Activated T-helper 1 cell treated with anti-CD3 and anti-CD28 coated beads, Interleukin-12 subunit alpha, Interleukin-12 subunit beta, Interleukin-2, Interleukin-4 antibody, amounts not matched to agents 30 ng/mL and 10 ng/mL and 1 ng/mL, durations not matched to agents 14 hours and 24 hours and 36 hours (primary cell): ENCODE measurements at regions not wholly inside any gene's neighbourhood (a gene's known extent, or its start where the extent isn't known, plus 50 kb on each side); places are given as distances from the start of the nearest gene placed in this dataset.

Experiments used
- DNase-seq: peaks from one replicate; pipeline ENCODE4 v3.0.0; 2021; ENCODE audit warnings: low spot score
- H3K27ac Mint-ChIP-seq: one replicate; pipeline ENCODE4 v1.8.0; 2021; ENCODE audit warnings: mild to moderate bottlenecking, mixed read lengths
- H3K27me3 Mint-ChIP-seq: one replicate; pipeline ENCODE4 v1.8.0; 2022; ENCODE audit warnings: mild to moderate bottlenecking, moderate library complexity, mixed read lengths; ENCODE audit not compliant: insufficient read depth
- H3K36me3 Mint-ChIP-seq: one replicate; pipeline ENCODE4 v1.8.0; 2021; ENCODE audit warnings: low read depth, mixed read lengths
- H3K4me1 Mint-ChIP-seq: one replicate; pipeline ENCODE4 v1.8.0; 2021; ENCODE audit warnings: low read depth, mixed read lengths
- H3K4me3 Mint-ChIP-seq: one replicate; pipeline ENCODE4 v1.8.0; 2021; ENCODE audit warnings: mild to moderate bottlenecking, moderate library complexity, mixed read lengths
- H3K9me3 Mint-ChIP-seq: one replicate; pipeline ENCODE4 v1.8.0; 2021; ENCODE audit warnings: mixed read lengths
- intact Hi-C: fragments of 100-400 bp; cut with micrococcal nuclease; formaldehyde crosslinking; loops from one replicate; pipeline ENCODE4 v1.15.1; 2024

DNA sequence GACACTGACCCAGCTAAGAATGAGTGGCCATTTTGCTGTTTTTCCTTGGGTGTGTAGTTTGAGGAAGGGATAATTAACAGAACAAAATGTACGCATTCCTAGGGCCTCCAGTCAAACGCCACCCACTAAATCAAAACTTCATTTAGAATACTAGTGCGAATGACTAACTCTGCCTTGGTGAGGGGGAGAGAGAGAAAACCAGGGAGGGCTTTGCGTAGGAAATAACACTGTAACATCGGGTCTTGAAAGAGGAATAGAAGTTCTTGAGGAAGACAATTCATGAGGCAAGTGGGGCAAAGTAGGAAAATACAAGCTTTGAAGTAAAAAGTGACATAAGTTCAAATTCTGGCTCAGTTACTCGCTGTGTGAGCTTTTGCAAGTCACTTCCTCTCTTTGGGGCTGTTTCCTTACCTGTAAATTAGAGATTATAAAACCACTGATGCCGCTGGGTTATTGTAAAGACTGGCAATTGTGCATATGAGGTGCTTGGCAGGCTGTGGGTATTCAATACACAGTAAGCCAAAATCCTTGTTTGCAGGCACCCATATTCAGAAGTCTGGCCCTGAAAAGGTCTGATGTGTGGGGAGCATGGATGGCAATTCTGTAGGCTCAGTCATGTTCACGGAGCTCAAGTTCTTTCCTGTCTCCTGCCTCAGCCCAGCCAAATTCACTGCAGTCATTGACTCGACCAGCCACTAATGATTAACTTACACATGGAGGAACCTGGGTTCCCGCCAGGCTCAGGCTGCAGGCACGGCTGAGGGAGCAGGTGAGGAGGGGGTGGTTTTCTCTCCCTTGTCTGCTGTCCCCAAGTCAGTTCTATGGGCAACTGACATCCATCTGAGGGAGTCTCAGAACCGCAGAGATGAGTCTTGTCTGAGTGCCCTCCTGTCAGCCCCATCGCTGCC is 140.3 kb upstream of the CSF3R start:
- H3K9me3 Mint-ChIP-seq: no peaks in the 10 kb centered on the region
- intact Hi-C loops: no loop called here

DNA sequence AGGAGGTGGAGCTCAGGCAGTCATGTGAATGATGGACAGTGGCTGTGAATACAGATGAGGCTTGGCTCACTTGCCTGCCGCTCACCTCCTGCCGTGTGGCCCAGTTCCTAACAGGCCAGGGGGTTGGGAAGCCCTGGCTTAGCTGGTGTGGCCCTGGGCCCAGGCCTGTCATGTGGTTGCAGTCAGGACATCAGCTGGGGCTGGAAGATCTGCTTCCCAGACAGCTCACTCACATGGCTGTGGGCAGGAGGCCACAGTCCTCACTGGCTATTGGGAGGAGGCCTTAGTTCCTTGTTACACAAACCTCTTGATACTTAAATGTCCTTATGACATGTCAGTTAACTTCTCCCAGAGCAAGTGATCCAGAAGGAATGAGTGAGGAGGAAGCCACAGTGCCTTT is 138.8 kb upstream of the CSF3R start:
- no peak overlapping the region for H3K27ac Mint-ChIP-seq
- peaks cover 9% of the 10 kb centered on the region for H3K27me3 Mint-ChIP-seq
- no peaks in the 10 kb centered on the region for H3K9me3 Mint-ChIP-seq
- no peak for DNase-seq
- no peaks in the 10 kb centered on the region for H3K4me1 Mint-ChIP-seq
- intact Hi-C loops: no loop called here
- no peaks in the 10 kb centered on the region for H3K36me3 Mint-ChIP-seq
- no peak overlapping the region for H3K4me3 Mint-ChIP-seq

More for the DNA sequence above, 140.3 kb upstream of the CSF3R start:
- no peak for DNase-seq
- H3K27me3 Mint-ChIP-seq: peaks cover 9% of the 10 kb centered on the region
- no peaks in the 10 kb centered on the region for H3K36me3 Mint-ChIP-seq
- H3K27ac Mint-ChIP-seq: no peak overlapping the region
- no peak overlapping the region for H3K4me3 Mint-ChIP-seq
- H3K4me1 Mint-ChIP-seq: no peaks in the 10 kb centered on the region

DNA sequence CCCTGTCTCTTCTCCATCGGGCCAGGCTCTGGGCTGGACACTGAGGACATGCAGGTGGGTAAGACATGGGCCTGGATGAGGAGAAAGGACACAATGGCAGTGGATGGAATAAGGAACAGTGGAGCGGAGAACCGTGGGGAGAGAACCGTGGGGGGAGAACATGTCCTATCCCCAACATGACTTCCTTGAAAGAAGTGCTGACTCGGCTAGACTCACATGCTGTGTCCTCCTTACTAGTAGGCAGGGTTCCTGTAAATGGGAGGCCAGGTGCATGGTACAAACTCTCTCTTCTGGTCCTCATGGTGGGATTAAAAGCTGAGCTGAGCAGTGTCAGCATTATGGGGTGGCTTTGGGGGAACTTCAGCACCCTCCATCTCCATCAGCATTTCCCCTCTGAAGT is 137.4 kb upstream of the CSF3R start:
- peaks cover 9% of the 10 kb centered on the region for H3K27me3 Mint-ChIP-seq
- no peaks in the 10 kb centered on the region for H3K36me3 Mint-ChIP-seq
- no peak overlapping the region for H3K27ac Mint-ChIP-seq
- H3K9me3 Mint-ChIP-seq: no peaks in the 10 kb centered on the region
- no peak for DNase-seq
- H3K4me1 Mint-ChIP-seq: no peaks in the 10 kb centered on the region
- H3K4me3 Mint-ChIP-seq: no peak overlapping the region
- intact Hi-C loops: no loop called here

DNA sequence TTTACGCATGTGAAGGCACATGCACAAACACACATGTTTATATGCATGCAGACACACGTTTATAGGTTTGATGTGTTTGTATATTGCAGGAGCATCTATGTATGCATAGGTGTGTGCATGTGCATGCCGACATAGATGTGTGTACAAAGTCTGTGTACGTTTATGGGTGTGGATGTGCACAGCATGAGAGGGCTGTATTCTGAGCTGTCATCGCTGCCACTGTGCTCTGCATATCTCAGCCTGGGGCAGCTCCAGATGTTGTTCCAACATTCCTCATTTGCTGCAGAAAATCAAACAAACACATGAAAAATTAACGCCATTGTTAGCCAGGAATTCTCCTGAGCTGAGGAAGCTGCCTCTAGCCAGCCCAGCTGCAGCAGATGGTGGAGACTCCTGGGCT is 132.3 kb upstream of the CSF3R start:
- no peaks in the 10 kb centered on the region for H3K27me3 Mint-ChIP-seq

DNA sequence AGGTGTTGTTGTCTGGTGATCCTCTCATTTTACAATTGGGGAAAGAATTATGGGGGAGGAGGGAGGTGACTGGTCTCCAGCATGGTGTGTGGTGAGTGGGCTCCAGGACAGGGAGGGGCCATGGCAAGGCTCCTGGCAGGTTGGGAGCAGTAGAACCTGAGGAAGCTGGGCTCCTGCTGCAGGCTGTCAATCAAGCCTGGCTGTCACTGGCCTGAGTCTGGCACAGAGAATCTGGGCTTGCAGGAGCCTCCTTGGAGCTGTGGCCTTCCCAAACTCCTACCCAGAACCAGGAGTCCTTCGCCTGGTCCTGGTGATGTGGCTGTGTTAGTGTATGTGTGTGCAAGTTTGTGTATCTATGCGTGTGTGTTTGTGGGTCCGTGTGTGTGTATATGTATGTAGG is 131.9 kb upstream of the CSF3R start:
- intact Hi-C loops: no loop called here
- no peak overlapping the region for H3K4me3 Mint-ChIP-seq

More for the DNA sequence above, 132.3 kb upstream of the CSF3R start:
- Mint-ChIP-seq H3K4me1 (no peaks in the 10 kb centered on the region), H3K9me3 (no peaks in the 10 kb centered on the region), H3K4me3 (no peak overlapping the region), H3K27ac (no peak overlapping the region), H3K36me3 (no peaks in the 10 kb centered on the region)
- no peak for DNase-seq
- intact Hi-C loops: no loop called here

DNA sequence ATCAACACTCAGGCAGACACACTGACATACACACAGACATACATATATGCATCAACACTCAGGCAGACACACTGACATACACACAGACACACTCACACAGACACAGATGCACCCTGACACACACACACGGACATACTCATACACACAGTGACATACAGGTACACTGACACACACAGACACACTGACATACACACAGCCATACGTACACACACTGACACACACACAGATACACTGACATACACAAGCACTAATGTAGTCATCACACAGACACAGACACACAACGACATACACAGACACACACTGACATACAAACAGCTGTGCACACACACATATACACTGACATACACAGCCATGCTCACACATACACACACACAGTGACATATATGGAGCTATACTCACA is 131.0 kb upstream of the CSF3R start:
- H3K4me3 Mint-ChIP-seq: no peak overlapping the region
- no peak overlapping the region for H3K27ac Mint-ChIP-seq
- no peaks in the 10 kb centered on the region for H3K9me3 Mint-ChIP-seq

More for the DNA sequence above, 131.9 kb upstream of the CSF3R start:
- H3K36me3 Mint-ChIP-seq: no peaks in the 10 kb centered on the region
- no peak overlapping the region for H3K27ac Mint-ChIP-seq
- no peaks in the 10 kb centered on the region for H3K4me1 Mint-ChIP-seq
- no peaks in the 10 kb centered on the region for H3K9me3 Mint-ChIP-seq
- no peak for DNase-seq
- H3K27me3 Mint-ChIP-seq: no peaks in the 10 kb centered on the region

DNA sequence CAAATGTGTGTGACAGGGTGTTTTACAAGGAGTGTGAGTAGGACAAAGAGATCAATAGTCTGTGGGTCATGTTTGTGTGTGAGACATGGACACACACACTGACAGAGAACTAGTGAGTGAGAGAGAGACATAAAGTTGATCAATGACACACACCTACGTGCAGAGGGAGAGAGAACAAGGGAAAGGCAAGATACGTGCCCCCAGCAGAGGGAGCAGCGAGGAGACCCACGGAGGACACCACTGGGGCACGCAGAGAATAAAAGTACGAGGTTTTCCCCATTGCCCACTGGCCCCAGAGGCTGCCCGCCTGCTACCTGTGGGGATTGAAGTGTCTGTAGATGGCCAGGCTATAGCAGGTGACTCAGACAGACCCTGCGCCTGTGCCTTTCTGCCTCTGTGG is 130.2 kb upstream of the CSF3R start:
- no peak overlapping the region for H3K27ac Mint-ChIP-seq
- DNase-seq: no peak
- no peak overlapping the region for H3K4me3 Mint-ChIP-seq
- H3K27me3 Mint-ChIP-seq: no peaks in the 10 kb centered on the region
- intact Hi-C loops: no loop called here
- H3K9me3 Mint-ChIP-seq: no peaks in the 10 kb centered on the region
- no peaks in the 10 kb centered on the region for H3K36me3 Mint-ChIP-seq
- no peaks in the 10 kb centered on the region for H3K4me1 Mint-ChIP-seq

More for the DNA sequence above, 131.0 kb upstream of the CSF3R start:
- no peaks in the 10 kb centered on the region for H3K4me1 Mint-ChIP-seq
- DNase-seq: no peak
- intact Hi-C loops: no loop called here
- H3K27me3 Mint-ChIP-seq: no peaks in the 10 kb centered on the region
- no peaks in the 10 kb centered on the region for H3K36me3 Mint-ChIP-seq

DNA sequence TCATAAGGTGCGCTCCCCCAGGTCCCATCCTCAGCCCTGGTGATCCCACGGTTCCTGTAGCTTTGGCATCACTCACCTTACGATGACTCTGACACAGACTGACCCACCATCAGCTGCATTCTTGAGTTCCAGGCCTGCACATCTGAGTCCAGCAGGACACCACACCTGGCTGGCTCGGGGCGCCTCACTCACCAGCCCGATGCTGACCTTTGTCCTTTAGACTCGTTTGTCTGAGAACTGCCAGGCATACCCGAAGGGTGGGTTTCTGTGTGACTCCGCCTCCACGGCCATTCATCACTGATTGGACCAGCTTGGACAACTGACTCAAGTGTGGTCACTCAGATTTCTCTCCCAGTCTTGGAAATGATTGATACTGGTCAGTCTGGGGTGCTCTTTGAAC is 129.4 kb upstream of the CSF3R start:
- intact Hi-C loops: no loop called here
- H3K4me1 Mint-ChIP-seq: no peaks in the 10 kb centered on the region
- H3K9me3 Mint-ChIP-seq: no peaks in the 10 kb centered on the region
- DNase-seq: no peak
- H3K4me3 Mint-ChIP-seq: no peak overlapping the region
- H3K36me3 Mint-ChIP-seq: no peaks in the 10 kb centered on the region
- no peak overlapping the region for H3K27ac Mint-ChIP-seq
- H3K27me3 Mint-ChIP-seq: no peaks in the 10 kb centered on the region

DNA sequence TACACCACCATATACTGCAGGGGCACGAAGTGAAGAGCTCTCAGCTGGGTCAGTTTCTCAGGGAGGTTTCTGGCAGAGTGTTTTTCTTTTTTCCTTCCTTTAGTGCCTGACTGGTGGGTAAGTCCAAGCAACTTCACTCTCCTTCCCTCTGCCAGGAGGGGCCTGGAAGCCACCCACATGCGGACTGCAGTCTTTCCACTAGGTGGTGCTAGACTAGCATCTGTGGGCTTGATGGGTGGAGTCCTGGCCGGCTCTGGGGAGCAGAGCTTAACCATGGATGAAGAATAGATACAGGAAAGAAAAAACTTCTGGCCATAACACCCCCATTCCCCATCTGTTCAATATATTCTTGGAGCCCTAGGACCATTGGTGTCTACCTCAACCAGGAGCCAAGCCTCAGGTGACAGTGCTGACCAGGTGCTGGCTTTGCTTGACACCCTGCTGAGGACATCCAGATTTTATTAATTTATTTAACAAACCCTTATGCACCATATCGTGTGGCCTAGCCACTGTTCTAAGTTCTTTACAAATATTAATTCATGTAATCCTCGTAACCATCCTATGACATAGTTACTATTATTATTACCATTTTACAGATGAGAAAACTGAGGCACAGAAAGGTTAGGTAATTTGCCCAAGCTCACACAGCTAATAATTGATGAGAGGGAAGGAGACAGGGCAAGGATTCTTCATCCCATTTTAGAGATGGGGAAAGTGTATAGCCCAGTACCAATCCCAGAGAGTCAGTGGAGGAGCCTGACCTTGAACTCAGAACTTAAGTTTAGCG is 126.7 kb upstream of the CSF3R start:
- intact Hi-C loops: no loop called here
- no peaks in the 10 kb centered on the region for H3K9me3 Mint-ChIP-seq

DNA sequence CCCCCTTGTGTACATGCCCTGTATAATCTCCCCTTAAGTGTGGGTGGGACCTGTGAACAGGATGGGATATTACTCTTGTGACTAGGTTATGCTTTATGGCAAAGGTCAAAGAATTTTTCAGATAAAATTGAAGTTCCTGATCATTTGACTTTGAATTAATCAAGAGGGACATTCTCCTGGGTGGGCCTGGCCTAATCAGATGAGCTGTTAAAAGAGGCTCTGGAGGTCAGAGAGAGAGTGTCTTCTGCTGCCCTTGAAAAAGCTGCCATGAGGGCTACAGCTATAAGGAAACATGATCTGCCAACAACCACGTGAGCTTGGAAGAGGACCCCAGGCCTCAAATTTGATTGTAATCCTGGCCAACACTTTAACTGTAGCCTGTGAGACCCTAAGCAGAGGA is 125.6 kb upstream of the CSF3R start:
- no peaks in the 10 kb centered on the region for H3K9me3 Mint-ChIP-seq
- no peaks in the 10 kb centered on the region for H3K36me3 Mint-ChIP-seq
- H3K27ac Mint-ChIP-seq: no peak overlapping the region
- peaks cover 3% of the 10 kb centered on the region for H3K27me3 Mint-ChIP-seq
- H3K4me3 Mint-ChIP-seq: no peak overlapping the region
- H3K4me1 Mint-ChIP-seq: no peaks in the 10 kb centered on the region
- DNase-seq: no peak
- intact Hi-C loops: no loop called here

More for the DNA sequence above, 126.7 kb upstream of the CSF3R start:
- no peak overlapping the region for H3K27ac Mint-ChIP-seq
- no peaks in the 10 kb centered on the region for H3K4me1 Mint-ChIP-seq
- H3K36me3 Mint-ChIP-seq: no peaks in the 10 kb centered on the region
- DNase-seq: no peak
- peaks cover 3% of the 10 kb centered on the region for H3K27me3 Mint-ChIP-seq
- H3K4me3 Mint-ChIP-seq: no peak overlapping the region

DNA sequence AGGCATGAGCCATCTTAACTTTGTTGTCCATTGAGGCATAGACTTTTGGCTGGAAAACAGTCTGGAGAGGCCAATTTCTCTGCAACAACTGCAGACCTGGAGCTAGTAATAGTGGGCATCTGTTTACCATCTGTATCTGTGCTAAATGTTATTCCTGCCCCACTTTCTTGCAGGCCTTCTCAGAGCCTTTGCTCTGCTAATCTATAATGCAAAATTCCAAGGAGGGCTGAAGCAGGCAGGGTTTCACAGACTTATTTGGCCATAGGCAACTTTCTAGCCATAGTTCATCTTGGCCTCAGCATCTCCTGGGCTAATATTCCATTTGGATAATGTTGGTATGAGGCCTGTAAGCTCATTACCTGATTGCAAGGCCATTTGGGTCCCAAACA is 124.5 kb upstream of the CSF3R start:
- Mint-ChIP-seq H3K9me3 (no peaks in the 10 kb centered on the region), H3K27me3 (peaks cover 3% of the 10 kb centered on the region), H3K36me3 (no peaks in the 10 kb centered on the region), H3K27ac (no peak overlapping the region), H3K4me1 (no peaks in the 10 kb centered on the region), H3K4me3 (no peak overlapping the region)
- no peak for DNase-seq
- intact Hi-C loops: no loop called here

DNA sequence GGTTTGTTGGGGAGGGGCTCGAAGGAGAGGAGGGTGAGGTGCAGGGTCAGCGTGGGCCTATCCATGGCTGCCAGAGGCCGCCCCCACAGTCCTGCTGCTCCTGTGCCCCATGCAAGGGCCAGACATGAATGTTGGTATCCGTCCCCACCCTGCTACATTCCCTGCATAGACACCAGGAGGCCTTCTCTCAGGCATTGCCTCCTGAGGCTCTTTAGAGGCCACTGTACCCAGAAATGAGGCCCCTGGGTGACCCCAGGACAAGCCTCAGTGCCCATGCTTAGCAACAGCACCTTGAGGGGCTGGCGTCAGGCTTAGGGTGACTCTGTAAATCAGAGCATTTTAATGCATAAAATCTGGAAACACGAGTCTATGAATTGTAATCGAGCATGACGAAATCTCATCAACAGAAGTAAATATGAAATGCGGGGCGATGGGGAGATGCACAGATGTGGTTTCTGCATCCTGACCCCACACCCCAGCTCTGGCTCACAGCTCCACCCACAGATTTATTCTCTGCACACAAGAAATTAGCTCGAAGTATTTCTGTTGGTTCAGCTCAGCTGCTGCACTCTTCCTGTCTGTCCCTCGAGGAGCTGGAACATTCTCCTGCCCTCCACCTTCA is 124.0 kb upstream of the CSF3R start:
- intact Hi-C loops: no loop called here
- Mint-ChIP-seq H3K27ac (no peak overlapping the region), H3K27me3 (peaks cover 3% of the 10 kb centered on the region), H3K36me3 (no peaks in the 10 kb centered on the region), H3K4me1 (no peaks in the 10 kb centered on the region), H3K4me3 (no peak overlapping the region), H3K9me3 (no peaks in the 10 kb centered on the region)
- no peak for DNase-seq
